PC-3 (cell line): ENCODE measurements at regions not wholly inside any gene's neighbourhood (a gene's known extent, or its start where the extent isn't known, plus 50 kb on each side); places are given as distances from the start of the nearest gene placed in this dataset.

ENCODE experiments used
- ATAC-seq: fragments of 200-7000 bp; cut with Tn5 transposase; 2 replicates; pipeline ENCODE4 v1.9.1; 2020; ENCODE audit warnings: mild to moderate bottlenecking, moderate library complexity
- BruUV-seq: library from RNA; stranded (reverse); fragments of 400-500 nt; replicated peaks from 2 replicates; lab custom pipeline; 2021; lab: Mats Ljungman, UMichigan
- CTCF ChIA-PET: fragments of 300-600 bp; sonication (Branson Sonifier 250); formaldehyde crosslinking; loops from one replicate; lab custom pipeline; 2022; ENCODE audit warnings: antibody characterized with exemption; lab: Charles Lee
- POLR2A ChIA-PET: fragments of 300-600 bp; sonication (Branson Sonifier 250); formaldehyde crosslinking; loops from one replicate; lab custom pipeline; 2022; ENCODE audit warnings: antibody characterized with exemption; ENCODE audit not compliant: unreplicated experiment; lab: Charles Lee
- DNase-seq: peaks from one replicate; pipeline ENCODE4 v3.0.0-alpha.2; 2015
- H2AFZ ChIP-seq: fragments of 300-600 bp; sonication (generic); 2 replicates; pipeline ENCODE4 v1.6.0; 2016; ENCODE audit warnings: antibody characterized with exemption, low read length
- H3F3A ChIP-seq: fragments of 300-600 bp; sonication (generic); one replicate; pipeline ENCODE4 v1.6.0; 2017; ENCODE audit warnings: antibody characterized with exemption, low read length, control low read depth, mild to moderate bottlenecking; ENCODE audit not compliant: unreplicated experiment
- H3K27ac ChIP-seq: fragments of 300-600 bp; sonication (generic); 2 replicates; pipeline ENCODE4 v1.5.1; 2016; ENCODE audit warnings: mild to moderate bottlenecking, low read length
- H3K27me3 ChIP-seq: fragments of 300-600 bp; sonication (generic); 2 replicates; pipeline ENCODE4 v1.6.1; 2016; ENCODE audit warnings: low read length, mixed read lengths
- H3K36me3 ChIP-seq: fragments of 300-600 bp; sonication (generic); 2 replicates; pipeline ENCODE4 v1.6.1; 2016; ENCODE audit warnings: low read depth, mixed run types, low read length, mixed read lengths
- H3K4me1 ChIP-seq: fragments of 300-600 bp; sonication (generic); 2 replicates; pipeline ENCODE4 v1.5.1; 2016; ENCODE audit warnings: low read length; ENCODE audit not compliant: insufficient read depth
- H3K4me2 ChIP-seq: fragments of 300-600 bp; sonication (generic); 2 replicates; pipeline ENCODE4 v1.6.0; 2016; ENCODE audit warnings: low read length
- H3K4me3 ChIP-seq: fragments of 300-600 bp; sonication (generic); 2 replicates; pipeline ENCODE4 v1.5.1; 2016; ENCODE audit warnings: mild to moderate bottlenecking, low read length, mixed read lengths
- H3K79me2 ChIP-seq: fragments of 300-600 bp; sonication (generic); 2 replicates; pipeline ENCODE4 v1.6.1; 2017; ENCODE audit warnings: low read length, mixed read lengths
- H3K9ac ChIP-seq: fragments of 300-600 bp; sonication (generic); 2 replicates; pipeline ENCODE4 v1.6.0; 2016; ENCODE audit warnings: mild to moderate bottlenecking, low read length
- H3K9me2 ChIP-seq: fragments of 300-600 bp; sonication (generic); replicated peaks from 2 replicates; pipeline ENCODE4 v1.6.1; 2016; ENCODE audit warnings: mixed run types, low read length, mixed read lengths
- H3K9me3 ChIP-seq: fragments of 300-600 bp; sonication (generic); 2 replicates; pipeline ENCODE4 v1.6.1; 2016; ENCODE audit warnings: low read length, mixed read lengths
- H4K20me1 ChIP-seq: fragments of 300-600 bp; sonication (generic); 2 replicates; pipeline ENCODE4 v1.6.1; 2016; ENCODE audit warnings: low read length, mixed read lengths
- CTCF ChIP-seq: fragments of 300-600 bp; sonication (generic); conservative IDR thresholded peaks from 2 replicates; pipeline ENCODE4 v1.5.1; 2017; ENCODE audit warnings: antibody characterized with exemption, low read depth, mild to moderate bottlenecking, low read length
- EZH2 ChIP-seq: fragments of 300-600 bp; sonication (generic); IDR thresholded peaks from one replicate; pipeline ENCODE4 v1.6.1; 2017; ENCODE audit warnings: antibody characterized with exemption, mild to moderate bottlenecking, low read length; ENCODE audit not compliant: unreplicated experiment
- EZH2phosphoT487 ChIP-seq: fragments of 300-600 bp; sonication (generic); IDR thresholded peaks from 2 replicates; pipeline ENCODE4 v1.6.1; 2018; ENCODE audit warnings: mild to moderate bottlenecking, antibody characterized with exemption, low read length, borderline replicate concordance
- intact Hi-C: fragments of 100-400 bp; cut with micrococcal nuclease; formaldehyde crosslinking; loops from 2 replicates; pipeline ENCODE4 v1.9.0; 2023

GRCh38 chr13:34347784-34348573 is 530.0 kb downstream of the RFC3 start:
- no peak overlapping the region for H2AFZ ChIP-seq
- no TSS peak for BruUV-seq
- H3K4me1 ChIP-seq: peaks cover 61% of the 10 kb centered on the region
- POLR2A ChIA-PET: no interaction called here
- no peaks in the 10 kb centered on the region for H3K79me2 ChIP-seq
- H3F3A ChIP-seq: peaks cover 5% of the 10 kb centered on the region
- H3K27me3 ChIP-seq: no peaks in the 10 kb centered on the region
- CTCF ChIA-PET: no interaction called here
- ATAC-seq: peak; percentile 66
- H3K4me2 ChIP-seq: peak overlapping the region; percentile 65
- DNase-seq: peak; percentile 92
- no peaks in the 10 kb centered on the region for H4K20me1 ChIP-seq
- intact Hi-C loops: loop anchor here (2.0 to 10.0 kb wide), 3 partner anchors 119 to 357 kb away; no protein-coding TSS in a partner anchor
- no peak overlapping the region for H3K4me3 ChIP-seq
- H3K27ac ChIP-seq: peak overlapping the region; percentile 96
- H3K36me3 ChIP-seq: no peaks in the 10 kb centered on the region
- no peaks in the 10 kb centered on the region for H3K9me2 ChIP-seq
- TF ChIP-seq EZH2phosphoT487: no peak
- TF ChIP-seq EZH2: no peak
- TF ChIP-seq CTCF: peak; percentile 26; the same call in 1 of the 2 replicates
- no peaks in the 10 kb centered on the region for H3K9me3 ChIP-seq
- H3K9ac ChIP-seq: peak overlapping the region; percentile 78

- BruUV-seq: no TSS peak
- H3K9me3 ChIP-seq: no peaks in the 10 kb centered on the region
- no peaks in the 10 kb centered on the region for H3K27me3 ChIP-seq
- peak; percentile 73 for ATAC-seq
- intact Hi-C loops: loop anchor here (2.0 to 10.0 kb wide), 3 partner anchors 118 to 356 kb away; no protein-coding TSS in a partner anchor
- no peak overlapping the region for H3K4me3 ChIP-seq
- H3K36me3 ChIP-seq: no peaks in the 10 kb centered on the region
- H3K4me2 ChIP-seq: peak overlapping the region; percentile 65
- no peaks in the 10 kb centered on the region for H3K79me2 ChIP-seq
- DNase-seq: peak; percentile 92
- H2AFZ ChIP-seq: no peak overlapping the region
- peak overlapping the region; percentile 78 for H3K9ac ChIP-seq
- ChIA-PET CTCF (no interaction called here), POLR2A (no interaction called here)
- H3F3A ChIP-seq: peaks cover 5% of the 10 kb centered on the region
- TF ChIP-seq EZH2phosphoT487 (no peak), CTCF (no peak), EZH2 (no peak)
- H3K4me1 ChIP-seq: peaks cover 51% of the 10 kb centered on the region
- H3K9me2 ChIP-seq: no peaks in the 10 kb centered on the region
- peak overlapping the region; percentile 96 for H3K27ac ChIP-seq
- H4K20me1 ChIP-seq: no peaks in the 10 kb centered on the region
Observed at GRCh38 chr13:34349091-34349722, 531.3 kb downstream of the RFC3 start.
